Transverse colon (tissue), 4 donors: ENCODE measurements at regions not wholly inside any gene's neighbourhood (a gene's known extent, or its start where the extent isn't known, plus 50 kb on each side); places are given as distances from the start of the nearest gene placed in this dataset.

Experiments used
- DNase-seq: peaks from one replicate; pipeline ENCODE4 v3.0.0-alpha.2; 2019
- H3K27ac ChIP-seq, 4 donors: fragments of 200-600 bp; sonication (generic); 2 replicates each; pipeline ENCODE4 v1.5.1; 2016 to 2018; ENCODE audit warnings: inconsistent platforms in 4 of 4
- H3K27me3 ChIP-seq: fragments of 200-600 bp; sonication (generic); 2 replicates; pipeline ENCODE4 v1.5.1; 2017; ENCODE audit warnings: inconsistent platforms
- H3K36me3 ChIP-seq, 4 donors: fragments of 200-600 bp; sonication (generic); 2 replicates each; pipeline ENCODE4 v1.5.1; 2017 to 2019; ENCODE audit warnings: inconsistent platforms in 4 of 4
- H3K4me1 ChIP-seq, 4 donors: fragments of 200-600 bp; sonication (generic); 2 replicates each; pipeline ENCODE4 v1.5.1; 2017 to 2020; ENCODE audit warnings: inconsistent platforms in 4 of 4
- H3K4me3 ChIP-seq, 4 donors: fragments of 200-600 bp; sonication (generic); 1 replicate in 1 of 4; 2 replicates in 3 of 4; pipeline versions ENCODE4 v1.5.1 to v1.6.1; 2017 to 2019; ENCODE audit warnings: inconsistent platforms in 4 of 4
- H3K9me3 ChIP-seq, 2 donors: fragments of 200-600 bp; sonication (generic); 2 replicates each; pipeline ENCODE4 v1.5.1; 2017 to 2019; ENCODE audit warnings: inconsistent platforms in 2 of 2
- CTCF ChIP-seq, 5 experiments: fragments of 200-600 bp in 3 of 5; fragments of 450-650 bp in 2 of 5; sonication (generic) in 3 of 5; IDR thresholded peaks; 1 replicate in 2 of 5; 2 replicates in 3 of 5; pipeline ENCODE4 v1.5.1; 2016 to 2017; ENCODE audit warnings: antibody characterized with exemption in 5 of 5, inconsistent platforms in 3 of 5, mild to moderate bottlenecking in 2 of 5, moderate library complexity in 1 of 5
- EP300 ChIP-seq: sonication (generic); formaldehyde crosslinking; IDR thresholded peaks from one replicate; pipeline ENCODE4 v1.6.1; 2017; ENCODE audit warnings: antibody characterized with exemption, low read depth
- POLR2A ChIP-seq: fragments of 450-650 bp; IDR thresholded peaks from one replicate; pipeline ENCODE4 v1.6.1; 2016; ENCODE audit warnings: antibody characterized with exemption, mild to moderate bottlenecking, moderate library complexity
- POLR2AphosphoS5 ChIP-seq, 3 donors: sonication (generic); formaldehyde crosslinking; IDR thresholded peaks; one replicate each; pipeline ENCODE4 v1.6.1; 2016; ENCODE audit warnings: antibody characterized with exemption in 3 of 3
- WGBS, 2 donors: methylation state at CpG; one replicate each; pipeline ENCODE4 v1.1.5; 2018; ENCODE audit warnings: low coverage in 1 of 2; 5-methylcytosine and 5-hydroxymethylcytosine counted together
- in situ Hi-C, 4 donors: fragments of 200-750 bp; cut with MboI; loops; one replicate each; pipeline versions ENCODE4 v1.15.0 to v1.15.1; 2017; ENCODE audit warnings: low sequenced_read_pairs in 3 of 4, low pct_ligation_motif_present in 1 of 4, low pct_unique_long_range_greater_than_20kb in 1 of 4
- intact Hi-C: fragments of 100-400 bp; cut with DNase I; formaldehyde crosslinking; loops from one replicate; pipeline ENCODE4 v1.15.1; 2023; ENCODE audit warnings: low total_unique reads

- Histone ChIP-seq H3K4me1 (no peaks in the 10 kb centered on the region), H3K9me3 (peaks cover 0 to under 1% of the 10 kb centered on the region in 2 donors), H3K27ac (no peak overlapping the region), H3K4me3 (no peak overlapping the region), H3K27me3 (no peaks in the 10 kb centered on the region), H3K36me3 (no peaks in the 10 kb centered on the region)
- in situ Hi-C loops: no loop called here
- DNase-seq: no peak
- intact Hi-C loops: no loop called here
- TF ChIP-seq POLR2AphosphoS5 (IDR thresholded peaks at IDR 0.05): no peak
- TF ChIP-seq POLR2A: no peak
- no peak for TF ChIP-seq EP300
- TF ChIP-seq CTCF (IDR thresholded peaks at IDR 0.05): no peak
- WGBS, 2 donors: 83 to 95% methylated on average over 7 to 11 of the region's 11 CpGs
These were observed 1325.4 kb downstream of the PLA2G4A start for GRCh38 chr1:188154196-188154595.

- H3K27ac ChIP-seq: no peak overlapping the region
- intact Hi-C loops (no loop called here), in situ Hi-C loops (no loop called here)
- H3K4me1 ChIP-seq: no peaks in the 10 kb centered on the region
- TF ChIP-seq CTCF (IDR thresholded peaks at IDR 0.05): no peak
- no peak for TF ChIP-seq POLR2A
- TF ChIP-seq POLR2AphosphoS5 (IDR thresholded peaks at IDR 0.05): no peak
- no peak for TF ChIP-seq EP300
- WGBS, 2 donors: 57 to 88% methylated on average over 3 of the region's 3 CpGs
- no peaks in the 10 kb centered on the region for H3K27me3 ChIP-seq
- H3K9me3 ChIP-seq: no peaks in the 10 kb centered on the region
- no peak for DNase-seq
- no peak overlapping the region for H3K4me3 ChIP-seq
- no peaks in the 10 kb centered on the region for H3K36me3 ChIP-seq
These were observed 1326.0 kb downstream of the PLA2G4A start for GRCh38 chr1:188154761-188155160.

- no peak for DNase-seq
- Histone ChIP-seq H3K27ac (no peak overlapping the region), H3K4me1 (no peaks in the 10 kb centered on the region), H3K4me3 (no peak overlapping the region), H3K27me3 (no peaks in the 10 kb centered on the region), H3K9me3 (no peaks in the 10 kb centered on the region), H3K36me3 (no peaks in the 10 kb centered on the region)
- in situ Hi-C loops (no loop called here), intact Hi-C loops (no loop called here)
- TF ChIP-seq EP300 (no peak), CTCF (IDR thresholded peaks at IDR 0.05) (no peak), POLR2AphosphoS5 (IDR thresholded peaks at IDR 0.05) (no peak), POLR2A (no peak)
These were observed 1326.5 kb downstream of the PLA2G4A start for GRCh38 chr1:188155261-188155660.

- Histone ChIP-seq H3K9me3 (peaks cover 0 to 3% of the 10 kb centered on the region in 2 donors), H3K27ac (no peak overlapping the region), H3K27me3 (no peaks in the 10 kb centered on the region), H3K4me3 (no peak overlapping the region), H3K36me3 (no peaks in the 10 kb centered on the region), H3K4me1 (no peaks in the 10 kb centered on the region)
- intact Hi-C loops (no loop called here), in situ Hi-C loops (no loop called here)
- no peak for DNase-seq
- TF ChIP-seq EP300 (no peak), POLR2A (no peak), POLR2AphosphoS5 (IDR thresholded peaks at IDR 0.05) (no peak), CTCF (IDR thresholded peaks at IDR 0.05) (no peak)
- WGBS, 2 donors: 60 to 75% methylated on average over 3 of the region's 3 CpGs
These were observed 1335.7 kb downstream of the PLA2G4A start for GRCh38 chr1:188164459-188164858.
